NT2/D1 (cell line): ENCODE measurements at regions not wholly inside any gene's neighbourhood (a gene's known extent, or its start where the extent isn't known, plus 50 kb on each side); places are given as distances from the start of the nearest gene placed in this dataset.

Experiments used
- SUZ12 ChIP-seq: IDR thresholded peaks from 2 replicates; pipeline ENCODE4 v1.6.1; 2011; ENCODE audit not compliant: insufficient read length, insufficient read depth; ENCODE audit errors: extremely low read depth
- ZNF274 ChIP-seq: IDR thresholded peaks from 2 replicates; pipeline ENCODE4 v1.6.1; 2011; ENCODE audit warnings: mild to moderate bottlenecking, low read depth, low read length

DNA sequence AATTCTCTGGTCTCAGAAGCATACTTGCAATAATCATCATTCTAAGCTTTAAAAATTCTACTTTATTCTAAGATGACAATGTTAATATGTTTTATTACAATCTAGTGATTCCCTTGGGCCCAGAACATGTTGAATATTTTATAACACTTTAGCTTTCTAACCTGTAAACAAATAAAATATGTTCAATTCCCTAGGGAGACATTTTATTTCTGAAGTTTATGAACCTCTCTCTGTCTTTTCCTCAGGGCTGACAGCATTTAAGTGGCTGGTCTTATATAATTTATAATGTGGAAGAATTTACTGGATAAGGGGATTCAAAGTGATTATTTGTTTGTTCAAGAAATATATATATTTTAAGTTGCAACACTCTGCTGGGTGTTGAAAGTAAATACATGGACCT lies 55.3 kb upstream of the NPFFR2 start:
- TF ChIP-seq ZNF274 = no peak
- no peak for TF ChIP-seq SUZ12
